ENCODE measurements at regions not wholly inside any gene's neighbourhood (a gene's known extent, or its start where the extent isn't known, plus 50 kb on each side); places are given as distances from the start of the nearest gene placed in this dataset.

- 100% methylated on average over 2 of the region's 2 CpGs; no CpG with 5 or more reads in 1 of the 2 experiments for WGBS, 2 experiments (ENCODE audit: insufficient coverage in 1 of 2, insufficient read length in 1 of 2)
- no peak overlapping the region for H3K4me3 Mint-ChIP-seq
- Histone ChIP-seq H3K36me3 (ENCODE audit: control insufficient read depth, insufficient read depth, low read length) (no peaks in the 10 kb centered on the region), H3K4me1 (ENCODE audit: control insufficient read depth, insufficient read depth, low read length) (no peaks in the 10 kb centered on the region), H3K9ac (ENCODE audit: extremely low read depth, low read length, poor library complexity, severe bottlenecking) (no peak overlapping the region), H3K27me3 (ENCODE audit: control insufficient read depth, insufficient read depth, low read length, poor library complexity, severe bottlenecking) (no peaks in the 10 kb centered on the region), H3K27ac (ENCODE audit: low read depth, low read length) (no peak overlapping the region), H3K4me3 (ENCODE audit: low read length) (no peak overlapping the region), H3K9me3 (ENCODE audit: control insufficient read depth, low read length) (no peaks in the 10 kb centered on the region)
- H3K9me3 Mint-ChIP-seq = no peaks in the 10 kb centered on the region
- no peak for TF ChIP-seq CTCF (conservative IDR thresholded peaks at IDR 0.05)
- H3K27me3 Mint-ChIP-seq (ENCODE audit: insufficient read depth) = no peaks in the 10 kb centered on the region
- no peaks in the 10 kb centered on the region for H3K36me3 Mint-ChIP-seq (ENCODE audit: low read depth)
- H3K27ac Mint-ChIP-seq = no peak overlapping the region
- no peaks in the 10 kb centered on the region for H3K4me1 Mint-ChIP-seq
- DNase-seq = no peak
Measured at GRCh38 chr3:111286746-111287145, 215.1 kb downstream of the NECTIN3 start.

GRCh38 chr3:111292117-111292516 is 220.5 kb downstream of the NECTIN3 start:
- Histone ChIP-seq H3K4me3 (ENCODE audit: low read length) (no peak overlapping the region), H3K36me3 (ENCODE audit: control insufficient read depth, insufficient read depth, low read length) (no peaks in the 10 kb centered on the region), H3K27ac (ENCODE audit: low read depth, low read length) (no peak overlapping the region), H3K9ac (ENCODE audit: extremely low read depth, low read length, poor library complexity, severe bottlenecking) (no peak overlapping the region), H3K27me3 (ENCODE audit: control insufficient read depth, insufficient read depth, low read length, poor library complexity, severe bottlenecking) (no peaks in the 10 kb centered on the region), H3K4me1 (ENCODE audit: control insufficient read depth, insufficient read depth, low read length) (no peaks in the 10 kb centered on the region), H3K9me3 (ENCODE audit: control insufficient read depth, low read length) (no peaks in the 10 kb centered on the region)
- DNase-seq = no peak
- 95 to 100% methylated on average over 2 of the region's 2 CpGs for WGBS, 2 experiments (ENCODE audit: insufficient coverage in 1 of 2, insufficient read length in 1 of 2)
- Mint-ChIP-seq H3K9me3 (no peaks in the 10 kb centered on the region), H3K27ac (no peak overlapping the region), H3K4me1 (no peaks in the 10 kb centered on the region), H3K36me3 (ENCODE audit: low read depth) (no peaks in the 10 kb centered on the region), H3K27me3 (ENCODE audit: insufficient read depth) (no peaks in the 10 kb centered on the region), H3K4me3 (no peak overlapping the region)
- no peak for TF ChIP-seq CTCF (conservative IDR thresholded peaks at IDR 0.05)

GRCh38 chr3:111299192-111299615 is 227.6 kb downstream of the NECTIN3 start:
- no peak overlapping the region for H3K4me3 Mint-ChIP-seq
- 88% methylated on average over 1 of the region's 1 CpG; no CpG with 5 or more reads in 1 of the 2 experiments for WGBS, 2 experiments (ENCODE audit: insufficient coverage in 1 of 2, insufficient read length in 1 of 2)
- H3K9ac ChIP-seq (ENCODE audit: extremely low read depth, low read length, poor library complexity, severe bottlenecking) = no peak overlapping the region
- peak; percentile 47 for DNase-seq
- no peak overlapping the region for H3K27ac Mint-ChIP-seq
- H3K27me3 ChIP-seq (ENCODE audit: control insufficient read depth, insufficient read depth, low read length, poor library complexity, severe bottlenecking) = no peaks in the 10 kb centered on the region
- H3K27me3 Mint-ChIP-seq (ENCODE audit: insufficient read depth) = no peaks in the 10 kb centered on the region
- H3K9me3 Mint-ChIP-seq = no peaks in the 10 kb centered on the region
- peak; percentile 68 for TF ChIP-seq CTCF (conservative IDR thresholded peaks at IDR 0.05)
- no peaks in the 10 kb centered on the region for H3K36me3 ChIP-seq (ENCODE audit: control insufficient read depth, insufficient read depth, low read length)
- H3K27ac ChIP-seq (ENCODE audit: low read depth, low read length) = no peak overlapping the region
- no peaks in the 10 kb centered on the region for H3K4me1 ChIP-seq (ENCODE audit: control insufficient read depth, insufficient read depth, low read length)
- no peak overlapping the region for H3K4me3 ChIP-seq (ENCODE audit: low read length)
- H3K4me1 Mint-ChIP-seq = peaks cover 4% of the 10 kb centered on the region
- H3K9me3 ChIP-seq (ENCODE audit: control insufficient read depth, low read length) = no peaks in the 10 kb centered on the region
- H3K36me3 Mint-ChIP-seq (ENCODE audit: low read depth) = no peaks in the 10 kb centered on the region
